SK-N-MC (cell line): ENCODE measurements at regions not wholly inside any gene's neighbourhood (a gene's known extent, or its start where the extent isn't known, plus 50 kb on each side); places are given as distances from the start of the nearest gene placed in this dataset.

ENCODE experiments used
- EZH2 ChIP-seq: fragments of 200-600 bp; sonication (generic); IDR thresholded peaks from one replicate; pipeline ENCODE4 v1.6.1; 2017; ENCODE audit warnings: antibody characterized with exemption
- POLR2AphosphoS5 ChIP-seq: IDR thresholded peaks from 2 replicates; pipeline ENCODE4 v1.6.1; 2012; ENCODE audit warnings: mild to moderate bottlenecking, low read depth, low read length, borderline replicate concordance

GRCh38 chr12:75937486-75937885 lies 94.1 kb downstream of the PHLDA1 start:
- TF ChIP-seq EZH2 (no peak), POLR2AphosphoS5 (no peak)
